K562 (cell line): ENCODE measurements at regions not wholly inside any gene's neighbourhood (a gene's known extent, or its start where the extent isn't known, plus 50 kb on each side); places are given as distances from the start of the nearest gene placed in this dataset.

Experiments
- AFF4 ChIP-seq: sonication (generic); formaldehyde crosslinking; IDR thresholded peaks from 2 replicates; pipeline ENCODE4 v1.8.0; 2023; ENCODE audit warnings: mild to moderate bottlenecking, missing genetic modification reagents
- ARNT ChIP-seq, 2 experiments: fragments of 450-650 bp; IDR thresholded peaks; 2 replicates each; pipeline ENCODE4 v1.6.1; 2016; ENCODE audit warnings: mild to moderate bottlenecking in 1 of 2
- CHD7 ChIP-seq: fragments of 200-600 bp; sonication (generic); IDR thresholded peaks from one replicate; pipeline ENCODE4 v1.6.1; 2012; ENCODE audit warnings: mild to moderate bottlenecking, low read depth, low read length, inconsistent platforms
- CREB1 ChIP-seq, 2 experiments: sonication (generic) in 1 of 2; formaldehyde crosslinking in 1 of 2; IDR thresholded peaks; 2 replicates each; pipeline versions ENCODE4 v1.6.1 to v1.8.0; 2012 to 2022; ENCODE audit warnings: inconsistent platforms in 1 of 2, mild to moderate bottlenecking in 1 of 2, missing genetic modification reagents in 1 of 2, moderate library complexity in 1 of 2
- ELF2 ChIP-seq: fragments of 250-450 bp; sonication (Bioruptor Pico); IDR thresholded peaks from 2 replicates; pipeline ENCODE4 v1.5.0; 2021; ENCODE audit warnings: mild to moderate bottlenecking
- GABPB1 ChIP-seq: sonication (generic); formaldehyde crosslinking; IDR thresholded peaks from 2 replicates; pipeline ENCODE4 v1.8.0; 2022; ENCODE audit warnings: mild to moderate bottlenecking, missing genetic modification reagents
- MTF1 ChIP-seq: fragments of 250-450 bp; sonication (Bioruptor Pico); IDR thresholded peaks from 2 replicates; pipeline ENCODE4 v1.9.0; 2021; ENCODE audit warnings: moderate library complexity, mild to moderate bottlenecking, inconsistent platforms, borderline replicate concordance
- NR1H2 ChIP-seq: sonication (generic); formaldehyde crosslinking; IDR thresholded peaks from 2 replicates; pipeline ENCODE4 v1.4.0; 2020; ENCODE audit warnings: mild to moderate bottlenecking, missing genetic modification reagents
- PHB ChIP-seq: fragments of 250-450 bp; sonication (Bioruptor Pico); IDR thresholded peaks from 2 replicates; pipeline ENCODE4 v1.5.0; 2021
- POLR2G ChIP-seq: fragments of 200-400 bp; formaldehyde crosslinking; IDR thresholded peaks from 2 replicates; pipeline ENCODE4 v1.6.1; 2017; ENCODE audit warnings: low read depth, mild to moderate bottlenecking, antibody characterized with exemption, low read length, moderate library complexity
- PTBP1 ChIP-seq: fragments of 200-400 bp; formaldehyde crosslinking; IDR thresholded peaks from 2 replicates; pipeline ENCODE4 v1.6.1; 2017; ENCODE audit warnings: low read depth, low read length
- YBX1 ChIP-seq: fragments of 450-650 bp; IDR thresholded peaks from 2 replicates; pipeline ENCODE4 v1.7.1; 2016; ENCODE audit warnings: mild to moderate bottlenecking
- TF ChIP-seq, protein P1 (sequence below): sonication (generic); formaldehyde crosslinking; IDR thresholded peaks from 2 replicates; pipeline ENCODE4 v1.8.0; 2022; ENCODE audit warnings: missing genetic modification reagents, mild to moderate bottlenecking, moderate library complexity, borderline replicate concordance

- TF ChIP-seq CHD7 = no peak
- TF ChIP-seq, protein P1, sequence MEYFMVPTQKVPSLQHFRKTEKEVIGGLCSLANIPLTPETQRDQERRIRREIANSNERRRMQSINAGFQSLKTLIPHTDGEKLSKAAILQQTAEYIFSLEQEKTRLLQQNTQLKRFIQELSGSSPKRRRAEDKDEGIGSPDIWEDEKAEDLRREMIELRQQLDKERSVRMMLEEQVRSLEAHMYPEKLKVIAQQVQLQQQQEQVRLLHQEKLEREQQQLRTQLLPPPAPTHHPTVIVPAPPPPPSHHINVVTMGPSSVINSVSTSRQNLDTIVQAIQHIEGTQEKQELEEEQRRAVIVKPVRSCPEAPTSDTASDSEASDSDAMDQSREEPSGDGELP (CRISPR knock-in tag) = peak; percentile 51; the same call in 1 of the 2 replicates
- no peak for TF ChIP-seq PTBP1
- TF ChIP-seq ELF2 = no peak
- no peak for TF ChIP-seq MTF1 (CRISPR knock-in tag)
- peak; percentile 22; the same call in 1 of the 2 replicates for TF ChIP-seq POLR2G
- no peak for TF ChIP-seq NR1H2
- no peak for TF ChIP-seq YBX1
- no peak for TF ChIP-seq CREB1 (IDR thresholded peaks at IDR 0.05)
- TF ChIP-seq CREB1 (CRISPR knock-in tag; IDR thresholded peaks at IDR 0.05) = 0 out of 2 replicates have a peak, but pooled peaks have one; percentile 46
- no peak for TF ChIP-seq ARNT (IDR thresholded peaks at IDR 0.05)
- TF ChIP-seq AFF4 (CRISPR knock-in tag) = peak; percentile 82
- no peak for TF ChIP-seq PHB
- TF ChIP-seq GABPB1 (CRISPR knock-in tag) = peak; percentile 35; the same call in 1 of the 2 replicates
These were observed 82.8 kb downstream of the TNFAIP2 start (continued) for GRCh38 chr14:103206023-103206481.
